OCI-LY3 (cell line): ENCODE measurements at regions not wholly inside any gene's neighbourhood (a gene's known extent, or its start where the extent isn't known, plus 50 kb on each side); places are given as distances from the start of the nearest gene placed in this dataset.

Experiments
- H2AFZ ChIP-seq: fragments of 200-600, 300-600 bp; shearing (Covaris generic); 2 replicates; pipeline ENCODE4 v1.6.0; 2014; ENCODE audit warnings: antibody characterized with exemption, low read depth, low read length
- H3K27ac ChIP-seq: fragments of 200-600, 300-600 bp; sonication (generic); 2 replicates; pipeline ENCODE4 v1.5.1; 2014; ENCODE audit warnings: mild to moderate bottlenecking, low read length, moderate library complexity, mixed read lengths
- H3K27me3 ChIP-seq: fragments of 200-600, 300-600 bp; sonication (generic); 2 replicates; pipeline ENCODE4 v1.6.1; 2014; ENCODE audit warnings: low read depth, low read length, mixed read lengths
- H3K36me3 ChIP-seq: fragments of 200-600, 300-600 bp; sonication (generic); replicated peaks from 2 replicates; pipeline ENCODE3; 2014; ENCODE audit warnings: low read depth, low read length, mixed read lengths
- H3K4me1 ChIP-seq: fragments of 300-600, 200-600 bp; sonication (generic); 2 replicates; pipeline ENCODE4 v1.6.1; 2014; ENCODE audit warnings: low read length, mixed read lengths
- H3K4me2 ChIP-seq: fragments of 200-600, 300-600 bp; sonication (generic); 2 replicates; pipeline ENCODE4 v1.6.1; 2014; ENCODE audit warnings: low read length, mixed read lengths
- H3K4me3 ChIP-seq: fragments of 300-600, 200-600 bp; sonication (generic); 2 replicates; pipeline ENCODE4 v1.5.1; 2014; ENCODE audit warnings: antibody characterized with exemption, mild to moderate bottlenecking, low read length, moderate library complexity
- H3K79me2 ChIP-seq: fragments of 300-600, 200-600 bp; shearing (Covaris generic); 2 replicates; pipeline ENCODE4 v1.6.1; 2014; ENCODE audit warnings: mild to moderate bottlenecking, low read length, mixed read lengths
- H3K9ac ChIP-seq: fragments of 300-600, 200-600 bp; shearing (Covaris generic); 2 replicates; pipeline ENCODE4 v1.6.0; 2014; ENCODE audit warnings: mild to moderate bottlenecking, low read length, moderate library complexity
- H3K9me3 ChIP-seq: fragments of 200-600, 300-600 bp; shearing (Covaris generic); 2 replicates; pipeline ENCODE4 v1.6.1; 2014; ENCODE audit warnings: low read length, mixed read lengths; ENCODE audit not compliant: insufficient read depth
- H4K20me1 ChIP-seq: fragments of 200-600, 300-600 bp; sonication (generic); 2 replicates; pipeline ENCODE4 v1.6.1; 2016; ENCODE audit warnings: low read length, mixed read lengths; ENCODE audit not compliant: insufficient read depth
- EZH2phosphoT487 ChIP-seq: fragments of 200-600 bp; shearing (Covaris generic); IDR thresholded peaks from 2 replicates; pipeline ENCODE4 v1.6.1; 2018; ENCODE audit warnings: antibody characterized with exemption, mixed run types, low read depth
- TF ChIP-seq, protein P1 (sequence below): fragments of 200-600, 300-600 bp; sonication (generic); IDR thresholded peaks from 2 replicates; pipeline ENCODE4 v1.5.1; 2014; ENCODE audit warnings: antibody characterized with exemption, low read length, low read depth

DNA sequence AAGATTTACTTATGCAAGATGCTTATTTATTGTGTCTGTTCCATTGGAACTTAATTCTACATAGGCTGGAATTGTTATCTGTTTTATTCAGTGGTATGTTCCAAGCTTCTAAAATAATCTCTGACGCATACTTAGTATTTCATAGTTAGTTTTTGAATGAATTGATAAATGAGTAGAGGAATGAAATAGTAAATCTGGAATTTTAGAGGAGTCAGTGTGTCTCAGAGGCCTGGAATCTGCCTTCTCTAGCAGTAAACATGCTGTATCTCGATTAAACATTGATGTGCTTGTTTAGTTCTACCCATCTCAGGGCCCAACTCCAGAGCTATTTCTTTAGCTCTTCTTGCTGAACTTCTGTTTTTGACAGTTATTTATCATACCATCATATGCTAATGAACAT lies 154.2 kb upstream of the MAGEC2 start:
- Histone ChIP-seq H3K27ac (no peak overlapping the region), H3K9ac (no peak overlapping the region), H3K4me1 (no peaks in the 10 kb centered on the region), H3K9me3 (no peaks in the 10 kb centered on the region), H4K20me1 (no peaks in the 10 kb centered on the region), H2AFZ (no peak overlapping the region), H3K4me2 (no peak overlapping the region), H3K4me3 (no peak overlapping the region), H3K27me3 (no peaks in the 10 kb centered on the region), H3K79me2 (no peaks in the 10 kb centered on the region), H3K36me3 (no peaks in the 10 kb centered on the region)
- TF ChIP-seq, protein P1, sequence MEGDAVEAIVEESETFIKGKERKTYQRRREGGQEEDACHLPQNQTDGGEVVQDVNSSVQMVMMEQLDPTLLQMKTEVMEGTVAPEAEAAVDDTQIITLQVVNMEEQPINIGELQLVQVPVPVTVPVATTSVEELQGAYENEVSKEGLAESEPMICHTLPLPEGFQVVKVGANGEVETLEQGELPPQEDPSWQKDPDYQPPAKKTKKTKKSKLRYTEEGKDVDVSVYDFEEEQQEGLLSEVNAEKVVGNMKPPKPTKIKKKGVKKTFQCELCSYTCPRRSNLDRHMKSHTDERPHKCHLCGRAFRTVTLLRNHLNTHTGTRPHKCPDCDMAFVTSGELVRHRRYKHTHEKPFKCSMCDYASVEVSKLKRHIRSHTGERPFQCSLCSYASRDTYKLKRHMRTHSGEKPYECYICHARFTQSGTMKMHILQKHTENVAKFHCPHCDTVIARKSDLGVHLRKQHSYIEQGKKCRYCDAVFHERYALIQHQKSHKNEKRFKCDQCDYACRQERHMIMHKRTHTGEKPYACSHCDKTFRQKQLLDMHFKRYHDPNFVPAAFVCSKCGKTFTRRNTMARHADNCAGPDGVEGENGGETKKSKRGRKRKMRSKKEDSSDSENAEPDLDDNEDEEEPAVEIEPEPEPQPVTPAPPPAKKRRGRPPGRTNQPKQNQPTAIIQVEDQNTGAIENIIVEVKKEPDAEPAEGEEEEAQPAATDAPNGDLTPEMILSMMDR: no peak
- no peak for TF ChIP-seq EZH2phosphoT487

DNA sequence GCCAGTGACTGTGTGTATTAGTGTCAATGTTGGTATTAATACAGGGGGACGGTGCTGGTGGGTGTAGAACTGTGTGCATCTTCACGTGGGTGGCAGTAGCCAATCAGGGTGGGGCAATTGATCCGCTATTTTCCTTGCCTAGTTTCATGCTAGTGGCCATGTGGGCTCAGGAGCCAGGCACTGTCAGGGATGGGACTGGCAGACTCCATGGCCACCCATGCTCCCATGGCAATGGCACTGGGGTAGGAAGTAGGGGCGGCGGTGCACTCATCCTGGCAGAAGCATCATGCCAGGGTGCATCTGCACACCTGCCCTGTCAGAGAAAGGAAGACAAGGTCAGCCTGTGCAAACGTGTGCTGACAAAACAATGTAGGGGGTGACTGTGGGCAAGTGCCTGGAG lies 122.1 kb upstream of the MAGEC2 start:
- Histone ChIP-seq H3K4me1 (no peaks in the 10 kb centered on the region), H3K4me3 (no peak overlapping the region), H3K9ac (no peak overlapping the region), H3K4me2 (no peak overlapping the region), H3K27me3 (no peaks in the 10 kb centered on the region), H3K27ac (no peak overlapping the region), H3K36me3 (no peaks in the 10 kb centered on the region), H3K79me2 (no peaks in the 10 kb centered on the region), H4K20me1 (no peaks in the 10 kb centered on the region), H3K9me3 (no peaks in the 10 kb centered on the region), H2AFZ (no peak overlapping the region)
- TF ChIP-seq, protein P1: no peak
- no peak for TF ChIP-seq EZH2phosphoT487

- Histone ChIP-seq H3K27ac (no peak overlapping the region), H3K27me3 (no peaks in the 10 kb centered on the region), H3K4me2 (peak overlapping the region; percentile 32; the same call in 1 of the 2 replicates), H3K9me3 (no peaks in the 10 kb centered on the region), H4K20me1 (no peaks in the 10 kb centered on the region), H3K36me3 (no peaks in the 10 kb centered on the region), H3K79me2 (no peaks in the 10 kb centered on the region), H3K4me3 (no peak overlapping the region), H3K4me1 (peaks cover 20% of the 10 kb centered on the region), H2AFZ (no peak overlapping the region), H3K9ac (no peak overlapping the region)
- no peak for TF ChIP-seq EZH2phosphoT487
- TF ChIP-seq, protein P1: no peak
Measured at GRCh38 chrX:142312591-142312990, 107.5 kb upstream of the MAGEC2 start.

DNA sequence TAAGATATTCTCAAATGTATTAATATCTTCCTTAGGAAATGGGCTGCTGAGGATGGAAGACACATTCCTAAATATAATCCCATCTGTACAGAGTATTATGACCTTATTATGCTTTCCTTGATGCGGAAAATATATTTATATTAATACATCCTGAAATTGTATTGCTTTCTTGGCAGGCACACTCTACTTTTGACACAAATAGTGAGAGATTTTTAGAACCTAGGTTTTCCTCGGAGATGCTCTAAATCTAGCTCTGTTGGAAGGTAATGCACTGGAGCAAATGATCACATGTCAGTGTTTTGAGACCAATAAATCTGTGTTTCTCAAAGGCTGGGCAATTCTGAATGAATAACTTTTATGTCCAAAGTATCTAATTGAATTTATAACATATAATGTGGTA lies 94.3 kb upstream of the MAGEC2 start:
- Histone ChIP-seq H3K27me3 (no peaks in the 10 kb centered on the region), H4K20me1 (no peaks in the 10 kb centered on the region), H2AFZ (no peak overlapping the region), H3K9me3 (no peaks in the 10 kb centered on the region), H3K27ac (no peak overlapping the region), H3K4me3 (no peak overlapping the region), H3K4me2 (peak overlapping the region; percentile 43), H3K36me3 (no peaks in the 10 kb centered on the region), H3K79me2 (no peaks in the 10 kb centered on the region), H3K9ac (no peak overlapping the region), H3K4me1 (peaks cover 12% of the 10 kb centered on the region)
- no peak for TF ChIP-seq EZH2phosphoT487
- TF ChIP-seq, protein P1: no peak
